ENCODE measurements at regions not wholly inside any gene's neighbourhood (a gene's known extent, or its start where the extent isn't known, plus 50 kb on each side); places are given as distances from the start of the nearest gene placed in this dataset.
"Not testable (repeated sequence)": the region's sequence is repeated elsewhere in the genome, so short reads cannot be mapped to it uniquely, and the experiment has no call there.

GRCh38 chr9:80747056-80747455, 942.3 kb downstream of the TLE1 start:
- TF ChIP-seq CTCF (IDR thresholded peaks at IDR 0.05; ENCODE audit: low read depth, low read length); POLR2A (IDR thresholded peaks at IDR 0.05; ENCODE audit: extremely low read depth, insufficient read length): not testable (repeated sequence)
